MG63 (cell line): ENCODE measurements at regions not wholly inside any gene's neighbourhood (a gene's known extent, or its start where the extent isn't known, plus 50 kb on each side); places are given as distances from the start of the nearest gene placed in this dataset.

Experiments
- DNase-seq: peaks from one replicate; pipeline ENCODE4 v3.0.0-alpha.2; 2020
- H3K27me3 ChIP-seq: fragments of 250-450 bp; sonication (Bioruptor Pico); 2 replicates; pipeline ENCODE4 v1.5.1; 2020; ENCODE audit warnings: mild to moderate bottlenecking, moderate library complexity
- H3K36me3 ChIP-seq: fragments of 250-450 bp; sonication (Bioruptor Pico); 2 replicates; pipeline ENCODE4 v1.5.1; 2020; ENCODE audit warnings: mild to moderate bottlenecking, moderate library complexity
- H3K4me3 ChIP-seq: fragments of 250-450 bp; sonication (Bioruptor Pico); 2 replicates; pipeline ENCODE4 v1.5.1; 2020; ENCODE audit warnings: mild to moderate bottlenecking, moderate library complexity
- H3K9me3 ChIP-seq: fragments of 250-450 bp; sonication (Bioruptor Pico); 2 replicates; pipeline ENCODE4 v1.5.1; 2020; ENCODE audit warnings: mild to moderate bottlenecking, moderate library complexity

DNA sequence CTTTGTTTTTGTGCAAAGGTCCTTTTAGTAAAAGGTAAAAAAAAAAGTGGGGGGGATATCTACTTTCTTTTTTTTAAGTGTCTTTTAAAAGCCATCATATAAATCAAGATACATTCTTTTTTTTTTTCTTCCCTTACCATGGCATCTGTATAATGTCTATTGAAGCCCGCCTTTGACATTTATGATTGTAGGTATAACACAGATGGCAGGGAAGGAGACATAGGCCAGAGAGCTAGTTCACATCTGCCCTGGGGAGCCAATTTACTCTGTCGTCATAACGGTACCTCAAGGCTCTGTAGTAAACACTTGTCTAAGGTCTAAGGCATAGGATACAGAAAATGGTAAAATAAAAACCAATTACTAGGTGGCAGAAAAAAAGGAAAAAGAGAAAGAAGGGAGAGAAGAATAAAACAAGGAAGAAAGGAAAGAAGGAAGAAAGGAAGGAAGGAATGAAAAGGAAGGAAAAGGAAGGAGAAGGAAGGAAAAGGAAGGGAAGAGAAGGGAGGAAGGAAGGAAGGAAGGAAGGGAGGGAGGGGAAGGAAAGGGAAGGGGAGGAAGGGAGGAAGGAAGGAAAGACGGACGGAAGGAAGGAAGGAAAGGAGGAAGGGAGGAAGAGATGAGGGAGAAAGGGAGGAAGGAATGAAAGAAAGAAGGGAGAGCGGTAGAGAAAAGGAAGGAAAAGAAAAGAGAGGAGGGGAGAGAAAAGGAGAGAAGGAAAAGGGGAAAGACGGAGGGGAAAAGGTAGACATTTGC lies 343.5 kb downstream of the RBM43 start:
- no peak for DNase-seq
- H3K36me3 ChIP-seq, result no peaks in the 10 kb centered on the region
- no peaks in the 10 kb centered on the region for H3K27me3 ChIP-seq
- H3K4me3 ChIP-seq, result no peak overlapping the region
- H3K9me3 ChIP-seq, result no peaks in the 10 kb centered on the region; the same call in 1 of the 2 replicates

DNA sequence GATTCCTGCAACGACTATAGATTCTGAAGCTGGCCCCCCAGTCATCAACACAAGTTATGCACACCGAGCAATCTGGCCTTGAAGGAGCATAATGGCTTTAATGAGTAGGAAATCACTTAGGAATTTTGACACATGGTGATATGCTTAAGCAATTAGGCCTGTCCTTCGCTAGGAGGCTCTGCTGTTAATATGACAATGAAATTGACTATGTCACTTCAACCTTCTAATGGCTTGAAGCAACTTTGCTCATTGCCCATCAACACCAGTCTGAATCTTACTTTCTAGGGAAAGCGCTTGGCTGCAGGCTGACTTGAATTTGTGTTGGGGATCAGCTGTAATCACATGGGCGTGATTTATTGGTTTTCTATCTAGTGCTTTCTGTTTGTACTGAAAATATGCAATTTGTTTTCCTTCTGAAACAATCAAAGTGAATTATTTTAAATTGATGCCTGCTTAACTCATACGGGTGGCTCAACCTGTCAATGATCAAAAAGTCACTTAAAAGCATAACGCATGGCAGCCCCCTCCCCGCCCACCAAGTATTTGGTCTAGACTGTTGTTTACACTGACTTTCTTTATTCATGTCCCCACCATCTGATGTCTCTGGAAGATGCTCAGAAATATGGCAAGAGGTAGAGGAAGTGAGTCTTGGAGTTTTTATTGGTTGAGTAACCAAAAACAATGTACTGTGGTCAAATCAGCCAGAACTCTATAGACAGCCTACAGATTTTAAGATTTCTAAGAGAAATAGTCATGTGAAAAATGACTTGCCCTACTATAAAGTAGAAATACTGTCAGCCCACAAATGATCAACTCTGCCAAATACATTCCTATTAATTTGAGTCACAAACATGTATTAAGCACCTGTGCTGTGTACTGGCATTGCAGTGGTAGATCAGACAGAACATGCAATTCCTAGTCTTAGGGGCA lies 344.9 kb downstream of the RBM43 start:
- no peaks in the 10 kb centered on the region for H3K27me3 ChIP-seq
- H3K4me3 ChIP-seq, result no peak overlapping the region
- no peaks in the 10 kb centered on the region; the same call in 1 of the 2 replicates for H3K9me3 ChIP-seq
- no peaks in the 10 kb centered on the region for H3K36me3 ChIP-seq
- no peak for DNase-seq

DNA sequence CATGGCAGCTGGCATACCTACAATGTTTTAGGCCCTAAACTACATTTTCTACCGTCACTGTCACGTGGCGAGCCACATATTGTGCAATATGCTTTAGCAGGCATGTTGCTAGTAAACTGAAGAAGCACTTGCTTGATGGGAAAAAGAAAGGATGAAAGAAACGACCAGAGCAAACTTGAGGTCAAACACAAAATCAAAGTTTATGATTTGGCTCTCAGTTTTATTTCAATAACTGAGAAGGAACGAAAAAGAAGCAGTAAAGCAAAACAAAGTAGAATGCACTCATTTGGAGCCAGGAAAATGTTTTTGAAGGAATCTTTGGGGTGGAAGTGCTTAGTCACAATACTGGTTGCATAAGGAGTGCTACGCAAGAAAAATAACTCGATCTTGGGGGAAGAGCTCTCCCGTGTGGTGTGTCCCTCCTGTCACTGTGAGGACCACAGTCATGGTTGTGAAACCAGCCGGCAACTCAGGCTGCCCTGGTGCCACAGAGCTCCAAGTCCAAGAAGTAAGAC lies 349.8 kb downstream of the RBM43 start:
- 0 out of 2 replicates have a peak overlapping the region, but pooled peaks have one; percentile 1 for H3K4me3 ChIP-seq
- H3K36me3 ChIP-seq, result no peaks in the 10 kb centered on the region
- no peaks in the 10 kb centered on the region for H3K27me3 ChIP-seq
- H3K9me3 ChIP-seq, result no peaks in the 10 kb centered on the region
- peak; percentile 73 for DNase-seq

DNA sequence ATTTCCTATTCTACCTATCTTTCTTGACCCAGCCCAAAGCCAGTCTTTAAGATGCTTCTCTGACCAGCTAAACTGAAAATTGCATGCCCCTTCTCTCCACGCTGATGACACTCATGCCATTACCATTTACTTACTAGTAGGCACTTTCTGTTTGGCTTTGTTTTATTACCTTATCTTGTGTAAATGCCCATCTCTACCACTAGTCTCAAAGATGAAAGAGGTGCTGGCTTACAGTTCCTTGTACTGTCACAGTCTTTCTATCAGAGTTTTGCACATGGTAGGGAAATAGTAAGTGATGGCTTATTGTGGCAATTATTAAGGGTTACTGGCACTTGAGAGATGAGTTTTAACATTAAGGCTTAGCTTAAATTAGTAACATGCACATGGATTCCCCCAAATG lies 352.1 kb downstream of the RBM43 start:
- no peak overlapping the region for H3K4me3 ChIP-seq
- H3K36me3 ChIP-seq, result no peaks in the 10 kb centered on the region
- no peaks in the 10 kb centered on the region for H3K27me3 ChIP-seq
- H3K9me3 ChIP-seq, result no peaks in the 10 kb centered on the region
- DNase-seq, result no peak

DNA sequence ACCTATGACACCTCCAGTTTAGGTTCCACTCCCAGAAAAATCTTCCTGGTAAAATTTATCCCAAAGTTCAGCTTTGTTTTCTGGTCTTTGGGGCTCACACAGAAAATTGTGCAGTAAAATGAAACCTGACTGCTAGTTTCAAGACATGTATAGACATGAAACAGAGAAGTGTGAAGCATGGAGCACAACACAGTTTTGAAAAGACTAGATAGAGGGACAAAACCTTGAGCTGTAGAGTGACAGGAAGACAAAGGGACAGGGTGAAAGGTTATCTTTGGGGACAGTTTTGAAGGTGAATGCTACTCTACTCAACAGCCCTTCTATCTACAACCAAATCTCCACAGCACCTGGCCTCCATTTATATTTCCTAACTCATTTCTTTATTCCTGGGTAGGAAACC lies 352.6 kb downstream of the RBM43 start:
- Histone ChIP-seq H3K9me3 (no peaks in the 10 kb centered on the region), H3K27me3 (no peaks in the 10 kb centered on the region), H3K4me3 (no peak overlapping the region), H3K36me3 (no peaks in the 10 kb centered on the region)
- DNase-seq, result no peak

DNA sequence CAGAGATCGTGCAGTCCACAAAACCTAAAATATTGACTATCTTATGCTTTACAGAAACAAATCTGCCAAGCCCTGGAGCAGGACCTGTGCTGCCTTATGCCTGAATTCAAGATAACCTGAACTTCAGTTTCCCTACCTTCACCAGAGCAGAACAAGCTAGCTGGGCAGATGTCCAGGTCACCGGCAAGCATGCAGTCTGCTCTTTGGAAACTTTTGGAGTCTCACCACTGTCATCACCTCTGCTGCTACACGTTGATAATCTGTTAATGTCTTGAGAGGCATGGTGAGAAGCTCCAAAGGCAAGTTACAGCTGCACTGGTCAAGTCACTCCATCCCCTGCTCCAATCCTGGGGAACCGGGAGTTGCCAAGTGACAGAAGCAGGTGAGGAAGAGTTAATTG lies 354.2 kb downstream of the RBM43 start:
- H3K9me3 ChIP-seq, result no peaks in the 10 kb centered on the region
- no peaks in the 10 kb centered on the region for H3K36me3 ChIP-seq
- DNase-seq, result no peak
- no peak overlapping the region for H3K4me3 ChIP-seq
- H3K27me3 ChIP-seq, result no peaks in the 10 kb centered on the region

DNA sequence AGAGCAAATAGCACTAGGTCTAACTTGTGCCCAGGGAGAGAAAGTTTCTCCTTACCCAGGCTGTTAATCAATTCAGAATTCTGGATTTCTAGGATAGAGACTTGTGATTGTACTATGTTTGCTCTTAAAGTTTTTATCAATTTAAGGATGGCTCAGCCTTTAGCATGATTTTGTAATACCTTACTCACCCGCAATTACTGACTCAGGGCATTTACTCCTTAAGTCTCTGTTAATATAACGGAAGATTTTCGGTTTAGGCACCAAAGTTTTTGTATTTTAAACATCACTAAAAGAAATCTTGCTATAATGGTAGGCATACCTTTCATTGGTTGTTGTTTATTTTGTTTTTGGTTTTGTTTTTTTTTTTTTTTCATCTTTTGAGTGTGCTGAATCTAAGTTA lies 358.2 kb downstream of the RBM43 start:
- no peak for DNase-seq
- no peaks in the 10 kb centered on the region for H3K27me3 ChIP-seq
- peaks cover 3% of the 10 kb centered on the region for H3K9me3 ChIP-seq
- H3K4me3 ChIP-seq, result no peak overlapping the region
- no peaks in the 10 kb centered on the region for H3K36me3 ChIP-seq

DNA sequence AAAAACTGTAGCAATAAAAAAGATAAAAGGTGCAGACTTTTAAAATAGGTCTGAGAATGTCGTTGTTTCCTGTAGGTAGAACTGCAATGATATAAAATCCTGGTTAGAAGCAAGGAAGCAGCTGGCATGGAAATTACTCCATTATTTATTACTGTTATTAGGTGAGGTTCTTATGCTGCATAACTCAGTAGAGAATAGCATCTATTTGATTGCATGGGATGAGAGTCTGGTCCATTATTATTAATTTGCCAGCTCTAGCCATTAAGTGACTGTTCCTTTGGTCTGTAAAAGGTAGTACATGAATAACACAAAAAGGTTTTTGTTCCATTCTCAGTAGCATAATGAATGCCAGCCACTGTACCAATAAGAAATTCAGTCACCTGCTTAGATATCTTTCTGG lies 358.6 kb downstream of the RBM43 start:
- no peak for DNase-seq
- Histone ChIP-seq H3K27me3 (no peaks in the 10 kb centered on the region), H3K9me3 (peaks cover 3% of the 10 kb centered on the region), H3K4me3 (no peak overlapping the region), H3K36me3 (no peaks in the 10 kb centered on the region)

DNA sequence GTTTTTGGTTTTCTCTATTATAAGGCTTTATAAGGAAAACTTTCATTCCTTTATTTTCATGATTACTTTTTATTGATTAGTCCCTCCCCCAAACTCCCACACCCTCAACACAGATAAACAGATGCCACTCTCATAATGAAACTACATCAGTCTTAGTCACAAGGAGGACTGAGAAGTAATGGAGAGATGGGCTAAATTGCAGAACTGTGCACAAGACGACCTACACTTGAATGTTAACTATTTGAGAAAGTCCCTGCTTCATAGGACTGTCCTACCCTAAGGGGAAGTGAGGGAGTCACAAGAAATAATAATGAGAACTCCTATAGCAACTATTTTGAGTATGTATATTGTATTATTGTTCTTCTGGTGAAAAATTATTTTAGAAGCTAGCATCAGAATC lies 360.8 kb downstream of the RBM43 start:
- no peak overlapping the region for H3K4me3 ChIP-seq
- H3K36me3 ChIP-seq, result no peaks in the 10 kb centered on the region
- H3K9me3 ChIP-seq, result peaks cover 3% of the 10 kb centered on the region
- H3K27me3 ChIP-seq, result no peaks in the 10 kb centered on the region
- no peak for DNase-seq

DNA sequence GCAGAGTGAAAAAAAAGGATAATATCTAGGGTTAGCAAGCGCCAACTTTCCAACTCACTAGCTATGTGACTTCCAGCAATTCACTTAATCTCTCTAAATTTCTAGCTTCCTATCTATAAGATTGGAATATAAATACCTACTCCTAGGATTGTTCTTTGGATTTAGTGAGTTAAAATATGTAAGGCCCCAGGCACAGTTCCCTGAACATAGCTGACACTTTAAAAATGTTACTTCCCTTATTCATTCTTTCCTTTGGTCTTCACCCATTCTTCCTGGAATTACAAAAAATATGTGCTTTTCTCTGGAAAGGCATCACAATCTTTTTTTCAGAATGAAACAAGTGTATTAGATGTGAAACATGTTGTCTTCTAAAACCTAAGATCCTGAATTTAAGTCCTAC lies 365.7 kb downstream of the RBM43 start:
- H3K36me3 ChIP-seq, result no peaks in the 10 kb centered on the region
- no peaks in the 10 kb centered on the region for H3K27me3 ChIP-seq
- peaks cover 3% of the 10 kb centered on the region for H3K9me3 ChIP-seq
- DNase-seq, result no peak
- H3K4me3 ChIP-seq, result no peak overlapping the region

DNA sequence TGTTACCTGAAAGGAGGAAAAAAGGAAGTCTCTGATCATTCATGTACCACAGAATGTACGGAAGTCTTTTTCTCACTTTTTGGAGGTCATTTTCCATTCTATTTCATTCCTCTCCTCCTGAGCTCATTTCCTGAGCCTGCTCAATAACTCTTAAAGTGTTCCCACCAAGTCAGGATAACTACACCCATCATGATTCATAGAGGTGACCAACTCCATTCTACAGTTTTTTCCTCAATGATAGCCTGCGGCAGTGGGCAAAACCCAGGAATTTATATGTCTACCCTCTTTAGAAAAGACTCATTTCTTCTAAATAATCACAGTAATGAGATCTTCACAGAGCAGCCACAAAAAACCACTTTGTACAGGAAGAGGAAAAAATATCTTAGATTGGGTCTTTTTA lies 372.5 kb downstream of the RBM43 start:
- Histone ChIP-seq H3K36me3 (no peaks in the 10 kb centered on the region), H3K4me3 (no peak overlapping the region), H3K9me3 (no peaks in the 10 kb centered on the region), H3K27me3 (no peaks in the 10 kb centered on the region)
- no peak for DNase-seq

DNA sequence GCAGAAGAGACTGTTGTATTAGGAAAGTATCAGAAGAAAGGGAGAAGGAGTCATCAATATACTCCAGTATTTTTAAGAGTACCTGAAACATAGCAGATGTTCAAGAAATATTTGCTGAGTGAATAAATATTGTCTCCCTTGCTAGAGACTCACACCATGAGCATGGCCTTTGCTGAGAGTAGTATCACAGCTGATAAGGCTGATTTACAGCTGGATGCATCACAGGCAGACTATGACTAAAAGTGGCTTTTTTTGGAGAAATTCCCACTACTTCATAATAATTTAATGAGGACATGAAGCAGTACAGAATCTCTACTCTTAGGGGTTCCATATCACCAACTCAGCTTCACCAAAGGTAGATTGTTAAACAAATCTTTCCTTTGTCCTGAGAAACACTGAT lies 373.3 kb downstream of the RBM43 start:
- no peak for DNase-seq
- H3K4me3 ChIP-seq, result no peak overlapping the region
- H3K9me3 ChIP-seq, result no peaks in the 10 kb centered on the region
- H3K27me3 ChIP-seq, result no peaks in the 10 kb centered on the region
- no peaks in the 10 kb centered on the region for H3K36me3 ChIP-seq

DNA sequence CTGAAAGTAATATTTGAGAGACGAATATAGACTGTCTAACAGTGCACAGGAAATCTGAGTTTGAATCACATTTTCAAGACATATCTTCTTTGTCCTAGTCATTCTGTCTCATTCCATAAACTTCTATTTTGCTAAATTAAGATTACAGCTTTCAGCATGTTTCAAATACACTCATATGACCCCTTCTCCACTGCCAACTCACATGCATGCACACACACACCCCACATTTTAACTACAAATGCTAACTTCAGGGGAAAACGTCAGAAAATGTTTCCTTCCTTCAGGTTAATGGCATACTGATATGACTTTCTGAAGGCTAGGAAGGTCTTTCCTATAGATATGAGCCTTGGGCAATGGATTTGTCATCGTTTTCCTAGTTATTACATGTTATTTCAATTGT lies 373.7 kb downstream of the RBM43 start:
- no peak for DNase-seq
- no peaks in the 10 kb centered on the region for H3K36me3 ChIP-seq
- H3K27me3 ChIP-seq, result no peaks in the 10 kb centered on the region
- H3K9me3 ChIP-seq, result no peaks in the 10 kb centered on the region
- no peak overlapping the region for H3K4me3 ChIP-seq

DNA sequence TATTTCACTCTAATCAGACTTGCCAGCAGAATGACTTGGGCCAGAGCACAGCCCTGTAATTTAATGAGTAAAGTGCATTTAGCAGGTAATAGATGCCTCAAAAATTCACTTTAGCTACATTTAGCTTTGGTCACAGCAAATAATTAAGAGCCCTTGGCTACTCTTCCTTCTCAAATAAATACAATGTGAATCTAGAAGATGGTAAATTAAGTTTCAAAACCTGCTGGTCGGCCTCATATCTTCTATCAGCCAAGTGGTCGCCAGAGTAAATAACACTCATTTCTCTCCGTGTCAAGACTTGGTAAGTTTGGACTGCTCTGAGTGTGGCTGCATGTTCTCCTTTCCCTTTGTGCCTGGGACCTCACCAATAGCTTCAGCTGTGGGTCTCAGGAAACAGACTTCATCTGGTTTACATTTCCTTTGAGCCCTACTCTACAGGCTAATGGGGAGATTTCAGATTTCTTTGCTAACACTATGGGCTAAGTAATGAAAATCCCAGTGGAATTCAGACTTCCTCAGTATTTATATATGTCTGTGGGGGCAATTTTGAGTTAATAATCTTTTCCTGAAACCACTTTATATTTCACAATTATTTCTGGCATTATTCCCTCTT lies 375.8 kb downstream of the RBM43 start:
- Histone ChIP-seq H3K4me3 (no peak overlapping the region), H3K27me3 (no peaks in the 10 kb centered on the region), H3K9me3 (no peaks in the 10 kb centered on the region), H3K36me3 (no peaks in the 10 kb centered on the region)
- DNase-seq, result no peak

DNA sequence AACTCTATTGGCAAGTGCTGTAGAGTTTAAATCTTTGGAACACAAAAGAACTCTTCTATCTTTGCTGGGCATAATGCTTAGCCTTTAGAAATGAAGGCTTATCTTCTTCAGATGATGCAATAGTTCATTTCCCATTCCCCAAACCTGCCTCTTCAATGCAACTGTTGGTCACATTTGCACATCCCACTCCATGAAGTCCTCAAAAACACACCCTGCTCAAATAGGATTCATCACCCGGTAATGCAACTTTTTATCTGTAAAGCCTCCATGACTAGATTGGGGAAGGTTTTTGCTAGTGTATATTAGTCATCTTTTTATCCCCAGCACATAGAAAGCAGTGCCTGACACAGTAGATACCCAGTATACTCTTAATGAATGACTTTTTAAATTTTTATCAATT lies 376.4 kb downstream of the RBM43 start:
- no peaks in the 10 kb centered on the region for H3K27me3 ChIP-seq
- no peaks in the 10 kb centered on the region for H3K9me3 ChIP-seq
- no peaks in the 10 kb centered on the region for H3K36me3 ChIP-seq
- H3K4me3 ChIP-seq, result no peak overlapping the region
- no peak for DNase-seq

DNA sequence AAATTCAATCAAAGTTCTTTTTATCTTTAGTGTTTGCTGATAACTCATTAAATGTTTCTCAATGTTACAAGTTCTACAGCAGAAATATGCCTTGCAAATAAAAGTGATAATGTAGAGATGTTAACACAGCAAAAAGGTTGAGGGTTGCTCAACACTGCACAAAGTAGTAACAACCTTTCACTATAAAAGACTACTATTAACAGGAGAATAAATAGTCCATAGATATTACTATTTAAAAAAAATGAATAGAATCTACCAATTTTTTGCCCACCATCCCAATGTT lies 378.1 kb downstream of the RBM43 start:
- H3K27me3 ChIP-seq, result no peaks in the 10 kb centered on the region
- H3K36me3 ChIP-seq, result no peaks in the 10 kb centered on the region
- no peak for DNase-seq
- H3K9me3 ChIP-seq, result no peaks in the 10 kb centered on the region; the same call in 1 of the 2 replicates
- no peak overlapping the region for H3K4me3 ChIP-seq
